Activated effector memory CD4-positive, alpha-beta T cell treated with Interleukin-2 at 50 U/mL for 16 hours (primary cell): ENCODE measurements at regions not wholly inside any gene's neighbourhood (a gene's known extent, or its start where the extent isn't known, plus 50 kb on each side); places are given as distances from the start of the nearest gene placed in this dataset.
"Not testable (repeated sequence)": the region's sequence is repeated elsewhere in the genome, so short reads cannot be mapped to it uniquely, and the experiment has no call there.

ENCODE experiments used
- DNase-seq: peaks from one replicate; pipeline ENCODE4 v3.0.0-alpha.2; 2020

DNA sequence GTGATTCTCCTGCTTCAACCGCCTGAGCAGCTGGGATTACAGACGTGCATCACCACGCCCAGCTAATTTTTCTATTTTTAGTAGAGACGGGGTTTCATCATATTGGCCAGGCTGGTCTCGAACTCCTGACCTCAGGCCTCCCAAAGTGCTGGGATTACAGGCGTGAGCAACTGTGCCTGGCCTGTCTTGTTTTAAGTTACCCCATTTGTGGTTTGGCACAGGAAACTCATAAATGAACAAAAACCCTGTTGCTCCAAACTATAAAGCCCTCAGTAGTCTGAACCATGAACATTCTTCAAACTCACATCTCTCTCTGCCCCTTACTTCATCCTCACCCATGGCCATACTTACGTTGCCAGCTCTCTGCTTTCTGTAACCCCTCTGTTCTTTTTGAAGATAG lies 61.7 kb downstream of the RHOU start:
- not testable (repeated sequence) for DNase-seq

GRCh38 chr1:228798035-228798434 lies 62.8 kb downstream of the RHOU start:
- DNase-seq, result no peak

GRCh38 chr1:228798548-228798947 lies 63.3 kb downstream of the RHOU start:
- no peak for DNase-seq

DNA sequence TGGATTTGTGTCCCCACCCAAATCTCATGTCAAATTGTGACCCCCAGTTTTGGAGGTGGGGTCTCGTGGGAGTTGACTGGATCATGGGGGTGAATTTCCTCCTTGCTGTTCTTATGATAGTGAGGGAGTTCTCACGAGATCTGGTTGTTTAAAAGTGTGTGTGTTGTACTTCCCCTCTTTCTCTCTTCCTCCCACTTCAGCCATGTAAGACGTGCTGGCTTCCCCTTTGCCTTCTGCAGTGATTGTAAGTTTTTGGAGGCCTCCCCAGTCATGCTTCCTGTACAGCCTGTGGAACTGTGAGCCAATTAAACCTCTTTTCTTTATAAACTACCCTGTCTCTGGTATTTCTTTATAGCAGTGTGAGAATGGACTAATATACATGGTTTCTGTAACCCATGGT lies 64.6 kb downstream of the RHOU start:
- no peak for DNase-seq

DNA sequence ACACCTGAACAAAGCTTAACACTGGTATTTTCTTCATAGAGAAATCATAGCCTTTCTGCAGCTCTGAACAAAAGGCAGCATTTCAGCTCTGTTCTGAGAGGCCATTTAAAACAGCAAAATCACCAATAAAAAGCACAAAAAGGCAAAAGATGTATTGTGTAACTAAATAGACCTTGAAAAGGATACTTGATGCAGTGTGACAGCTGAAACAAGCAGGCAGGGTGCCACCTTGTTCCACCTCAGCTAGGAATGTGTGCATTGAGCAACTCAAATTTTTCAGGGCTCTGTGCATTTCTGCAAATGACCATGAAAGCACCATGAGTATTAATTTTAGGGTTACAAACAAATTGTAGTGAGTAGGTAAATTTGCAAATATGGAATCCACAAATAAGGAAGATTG lies 65.8 kb downstream of the RHOU start:
- DNase-seq, result no peak

- DNase-seq, result no peak
These were observed 67.3 kb downstream of the RHOU start for GRCh38 chr1:228802386-228803220.

DNA sequence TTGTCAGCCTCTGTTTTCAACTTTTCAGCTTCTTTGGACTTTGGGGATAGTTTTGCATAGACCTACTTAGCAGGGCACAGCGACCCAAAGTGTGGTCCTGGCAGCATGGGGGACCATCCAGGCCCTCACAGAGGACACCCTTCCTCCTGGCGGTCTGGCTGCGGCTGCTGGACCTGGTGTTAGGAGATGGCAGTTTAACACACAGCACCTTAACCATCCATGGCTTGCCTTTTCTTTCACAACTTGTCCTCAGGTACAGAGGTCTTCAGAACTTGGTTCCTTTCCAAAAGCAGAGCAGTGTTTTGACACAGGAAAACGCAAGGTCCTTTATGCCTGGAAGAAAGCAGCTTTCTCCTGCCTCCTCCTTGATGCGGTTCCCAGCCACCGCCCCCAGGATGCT lies 68.1 kb downstream of the RHOU start:
- DNase-seq, result no peak

DNA sequence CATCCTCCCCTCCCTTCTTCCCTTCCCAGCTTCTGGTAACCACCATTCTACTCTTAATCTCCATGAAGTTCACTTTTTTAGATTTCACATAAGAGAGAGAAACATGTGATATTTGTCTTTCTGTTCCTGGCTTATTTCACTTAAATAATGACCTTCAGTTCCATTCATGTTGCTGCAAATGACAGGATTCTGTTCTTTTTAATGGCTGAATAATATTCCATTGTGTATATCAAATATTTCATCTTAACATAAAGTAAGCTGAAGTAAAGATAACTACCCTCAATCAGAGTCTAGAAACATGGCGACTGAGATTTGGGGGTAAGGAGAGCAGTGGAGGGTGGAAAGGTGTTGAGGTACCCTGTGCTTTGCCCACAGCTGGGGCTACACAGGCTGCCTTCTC lies 68.9 kb downstream of the RHOU start:
- DNase-seq, result no peak

DNA sequence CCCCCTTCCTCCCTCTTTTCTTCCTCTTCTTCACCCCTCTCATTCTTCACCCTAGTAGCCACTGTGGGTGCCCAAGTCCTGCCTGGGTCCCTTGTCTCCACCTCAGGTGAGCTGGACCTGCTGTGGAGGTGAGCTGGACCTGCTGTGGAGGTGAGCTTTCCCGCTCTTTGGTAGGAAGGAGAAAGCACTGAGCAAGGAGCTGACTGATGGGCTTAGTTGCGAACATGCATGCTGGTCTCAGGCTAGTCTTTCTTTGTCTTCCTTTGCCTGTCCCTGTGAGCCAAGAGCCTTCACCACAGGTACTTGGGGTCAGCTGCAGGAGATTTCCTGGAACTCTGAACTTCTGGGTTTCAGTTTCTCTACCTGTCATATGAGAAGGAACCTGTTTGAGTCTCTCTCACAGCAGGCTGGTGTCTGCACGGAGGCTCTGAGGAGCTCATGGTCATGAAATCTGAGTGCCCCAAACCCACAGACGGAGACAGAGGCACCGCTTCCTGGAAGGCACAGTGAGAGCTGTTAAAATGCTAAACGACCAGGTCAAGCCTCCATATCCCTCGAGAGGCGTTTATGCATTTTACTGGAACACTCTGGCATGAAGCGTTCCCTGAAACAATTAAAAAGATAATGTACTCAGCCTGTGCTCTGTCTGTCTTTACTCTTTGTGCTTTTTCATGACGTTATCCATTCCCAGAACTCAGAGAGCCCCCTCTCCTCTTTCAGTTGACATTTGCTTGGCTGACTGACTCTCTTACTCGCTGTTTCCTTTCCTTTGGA lies 69.5 kb downstream of the RHOU start:
- peak; percentile 18 for DNase-seq

DNA sequence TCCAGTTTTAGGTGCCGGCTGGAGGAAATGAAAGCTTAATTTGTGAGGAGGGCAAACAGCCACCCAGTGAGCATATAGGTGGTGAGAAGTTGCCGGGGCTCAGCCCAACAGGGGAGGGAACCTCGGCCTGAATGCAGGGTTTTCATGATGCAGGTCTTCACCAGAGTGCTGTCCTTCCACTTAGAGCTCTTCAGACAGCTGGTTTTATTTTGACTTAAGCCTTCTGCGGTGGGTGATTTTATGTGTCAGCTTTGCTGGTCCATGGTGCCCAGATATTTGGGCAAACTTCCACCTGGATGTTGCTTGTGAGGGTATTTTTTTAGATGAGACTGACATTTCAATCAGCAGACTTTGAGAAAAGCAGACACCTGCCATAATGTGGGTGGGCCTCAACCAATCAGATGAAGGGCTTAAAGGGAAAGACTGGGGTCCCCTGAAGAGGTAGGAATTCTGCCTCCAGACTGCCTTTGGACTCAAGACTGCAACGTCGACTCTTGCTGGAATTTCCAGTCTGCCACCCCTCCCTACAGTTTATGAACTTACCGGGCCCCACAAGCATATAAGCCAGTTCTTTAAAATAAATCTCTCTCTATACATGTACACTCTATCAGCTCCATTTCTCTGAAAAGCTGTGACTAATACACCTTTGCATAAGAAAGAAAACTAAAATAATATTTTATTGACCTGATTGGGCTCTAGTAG lies 72.8 kb downstream of the RHOU start:
- no peak for DNase-seq

DNA sequence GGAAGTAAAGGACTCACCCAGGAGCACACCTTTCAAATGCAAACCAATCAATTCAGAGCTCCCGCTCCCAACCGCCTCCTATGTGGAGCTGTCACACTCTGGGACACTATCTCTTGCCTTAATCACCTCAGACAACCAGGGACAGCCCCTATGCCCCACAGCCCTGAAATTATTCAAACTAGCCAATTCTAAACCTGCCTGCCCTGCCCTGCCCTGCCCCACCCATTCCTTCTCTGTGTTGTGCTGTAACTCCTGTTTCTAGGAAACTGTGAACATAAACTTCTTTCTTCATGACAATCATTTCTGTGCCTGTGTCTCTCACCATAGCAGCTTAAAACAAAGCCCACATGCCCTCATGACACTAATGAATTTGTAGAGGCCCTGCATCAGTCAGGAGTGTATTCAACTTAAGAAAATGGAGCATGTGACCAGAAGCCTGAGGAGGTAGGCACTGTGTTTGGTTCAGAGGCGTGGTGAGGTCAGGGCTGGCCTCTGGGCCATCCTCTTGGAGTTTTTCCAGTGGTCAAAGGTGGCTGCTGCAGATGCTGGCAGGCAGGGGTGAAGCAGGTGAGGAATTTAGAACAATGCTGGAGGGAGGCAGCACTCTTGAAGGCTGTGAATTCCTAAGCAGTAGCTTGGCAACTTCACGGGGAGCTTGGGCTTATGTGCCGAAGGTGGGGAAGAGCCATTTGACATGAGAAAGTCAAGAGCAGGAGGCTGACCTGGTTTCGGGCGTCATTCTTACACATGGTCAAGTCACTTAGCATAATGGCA lies 74.5 kb downstream of the RHOU start:
- no peak for DNase-seq

DNA sequence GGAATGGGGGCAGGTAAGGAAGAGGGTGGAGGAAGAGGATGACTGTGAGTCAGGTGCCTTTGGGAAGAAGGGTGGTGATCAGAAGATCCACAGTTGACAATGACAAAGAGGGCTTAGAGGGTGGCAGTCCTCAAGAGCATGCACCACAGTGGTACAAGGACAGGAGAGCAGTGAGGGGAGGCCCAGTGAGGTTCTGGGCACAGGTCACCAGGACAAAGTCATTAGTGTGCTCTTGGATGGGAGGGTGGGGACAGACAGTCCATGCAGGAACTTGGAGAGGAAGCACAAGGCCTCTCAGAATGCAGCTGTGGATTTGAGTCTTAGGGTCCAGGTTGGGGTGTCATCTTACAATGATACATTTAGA lies 75.1 kb downstream of the RHOU start:
- DNase-seq, result no peak

DNA sequence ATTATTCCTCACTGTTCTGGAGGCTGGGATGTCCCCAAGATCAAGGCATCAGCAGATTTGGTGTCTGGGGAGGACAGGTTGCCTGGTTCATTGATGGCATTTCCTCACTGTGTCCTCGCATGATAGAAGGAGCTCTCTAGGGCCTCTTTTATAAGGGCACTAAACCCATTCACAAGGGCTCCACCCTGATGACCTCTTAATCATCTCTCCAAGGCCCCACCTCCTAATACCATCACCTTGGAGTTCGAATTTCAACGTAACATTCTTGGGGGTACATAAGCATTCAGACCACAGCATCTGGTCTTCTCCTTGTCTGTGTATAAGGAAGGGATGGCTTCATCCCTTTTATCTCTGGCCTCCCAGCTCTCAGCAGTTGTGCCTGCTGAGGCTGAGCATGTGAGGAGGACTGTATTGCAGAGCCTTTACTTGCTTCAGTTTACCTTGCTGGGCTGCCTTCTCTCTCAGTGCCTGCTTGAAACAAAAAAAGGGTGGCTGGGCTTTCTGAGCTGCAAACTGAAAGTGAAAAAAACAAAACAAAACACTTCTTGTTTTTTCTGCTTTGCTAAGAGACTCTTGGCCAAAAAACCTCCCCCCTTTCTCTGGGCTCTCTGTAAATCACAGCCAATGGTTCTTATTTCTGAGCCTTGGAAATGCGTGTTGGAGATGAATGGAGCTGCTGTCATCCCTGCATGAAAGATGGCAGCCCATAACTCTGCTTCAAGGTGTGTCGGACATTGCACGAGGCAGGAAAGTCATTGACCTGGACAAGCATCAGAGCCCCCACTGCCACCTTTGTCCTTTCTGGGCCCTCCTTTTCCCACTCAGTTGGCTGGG lies 75.8 kb downstream of the RHOU start:
- no peak for DNase-seq

DNA sequence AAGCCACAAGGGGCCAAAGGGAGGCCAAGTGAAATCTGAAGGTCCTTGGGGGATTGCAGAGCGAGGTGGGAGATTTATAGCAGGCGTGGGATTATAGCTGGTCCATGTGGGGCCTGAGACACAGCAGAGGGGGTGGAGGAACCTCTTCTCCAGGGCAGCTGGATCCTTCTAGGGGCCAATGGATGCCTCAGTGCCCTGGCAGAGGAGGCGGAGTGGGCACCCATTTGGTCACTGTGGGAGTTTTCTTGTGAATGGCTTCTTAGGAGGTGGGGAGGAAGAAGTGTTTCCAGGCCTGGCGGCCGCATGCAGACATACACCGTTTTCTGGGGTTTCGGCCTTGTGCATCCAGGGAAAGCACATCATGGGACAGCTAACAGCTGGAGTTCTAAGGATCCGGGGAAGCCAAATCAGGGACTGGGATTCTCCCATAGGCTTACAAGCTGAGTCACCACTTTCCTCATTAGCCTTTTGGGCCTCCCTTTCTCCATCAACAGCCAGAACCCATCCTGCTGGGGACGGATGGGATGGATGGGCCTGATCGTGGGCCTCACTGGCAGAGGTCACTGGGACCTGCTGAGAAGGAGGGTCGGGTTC lies 76.5 kb downstream of the RHOU start:
- DNase-seq, result no peak

DNA sequence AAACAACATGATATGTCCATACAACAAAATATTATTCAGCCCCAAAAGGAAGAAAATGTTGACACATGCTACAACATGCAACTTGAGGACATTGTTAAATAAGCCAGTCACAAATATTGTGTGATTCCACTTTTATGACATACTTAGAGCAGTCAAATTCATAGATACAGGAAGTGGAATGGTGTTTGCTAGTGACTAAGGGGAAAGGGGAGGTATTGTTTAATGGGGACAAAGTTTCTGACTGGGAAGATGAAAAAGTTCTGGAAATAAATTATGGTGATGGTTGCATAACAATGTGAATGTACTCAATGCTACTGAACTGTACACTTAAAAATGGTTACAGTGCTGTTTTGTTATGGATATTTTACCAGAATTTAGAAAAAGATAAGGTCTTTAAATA lies 77.7 kb downstream of the RHOU start:
- DNase-seq, result no peak

DNA sequence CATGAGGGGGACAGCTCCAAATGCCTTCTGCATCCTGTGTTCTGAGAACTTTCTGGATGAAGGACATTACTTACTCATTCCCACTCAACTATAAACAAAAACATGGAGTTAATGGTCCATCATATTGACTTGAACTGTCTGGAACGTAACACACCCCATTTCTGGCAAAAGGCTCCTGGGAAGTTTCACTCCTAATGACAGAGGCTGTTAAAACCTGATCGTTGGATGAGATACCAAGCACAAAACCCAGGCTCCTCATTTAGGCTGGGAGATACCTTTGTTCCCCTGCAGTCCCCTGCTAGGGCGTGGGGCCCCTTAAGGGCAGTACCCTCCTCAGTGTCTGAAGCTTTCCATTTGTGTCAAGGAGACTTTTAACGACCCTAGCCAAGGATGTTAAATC lies 78.9 kb downstream of the RHOU start:
- no peak for DNase-seq

DNA sequence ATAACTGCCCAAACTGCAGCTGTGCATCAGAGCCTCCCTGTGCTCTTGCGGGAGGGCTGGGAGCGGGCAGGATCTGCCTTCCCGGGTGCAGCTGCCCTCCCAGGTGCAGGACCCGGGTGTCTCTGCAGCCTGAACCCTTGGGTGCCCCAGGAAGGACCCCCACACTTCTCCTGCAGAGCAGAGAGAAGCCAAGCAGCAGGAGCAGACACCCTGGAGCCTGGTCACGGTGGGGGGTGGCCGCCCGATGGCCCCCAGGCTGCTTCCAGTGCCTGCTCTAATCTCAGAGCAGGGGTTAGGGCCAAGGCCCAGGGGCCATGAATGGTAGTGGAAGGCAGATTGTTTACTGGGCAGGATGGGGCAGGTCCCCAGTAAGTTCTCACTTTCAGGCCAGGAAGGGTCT lies 83.0 kb downstream of the RHOU start:
- DNase-seq, result no peak

GRCh38 chr1:228818928-228819630 lies 83.8 kb downstream of the RHOU start:
- no peak for DNase-seq

DNA sequence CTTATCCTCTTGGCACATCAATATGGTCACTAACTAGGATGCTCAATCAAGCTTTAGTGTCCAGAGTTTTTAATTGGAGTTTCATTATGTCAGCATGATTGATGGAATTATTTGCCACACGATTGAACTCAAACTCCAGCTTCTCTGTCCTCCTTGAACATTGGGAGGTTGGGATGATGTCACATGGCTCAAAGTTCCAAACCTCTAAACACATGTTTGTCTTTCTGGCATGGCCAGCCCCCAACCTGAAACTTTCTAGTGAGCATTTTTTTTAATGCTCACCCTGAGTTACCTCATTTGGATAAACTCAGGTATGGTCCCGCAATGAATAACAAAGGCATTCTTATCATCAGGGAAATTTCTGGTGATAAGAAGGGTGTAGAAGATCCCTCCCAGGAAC lies 86.0 kb downstream of the RHOU start:
- no peak for DNase-seq

- no peak for DNase-seq
These were observed 87.9 kb downstream of the RHOU start for GRCh38 chr1:228823200-228823599.

DNA sequence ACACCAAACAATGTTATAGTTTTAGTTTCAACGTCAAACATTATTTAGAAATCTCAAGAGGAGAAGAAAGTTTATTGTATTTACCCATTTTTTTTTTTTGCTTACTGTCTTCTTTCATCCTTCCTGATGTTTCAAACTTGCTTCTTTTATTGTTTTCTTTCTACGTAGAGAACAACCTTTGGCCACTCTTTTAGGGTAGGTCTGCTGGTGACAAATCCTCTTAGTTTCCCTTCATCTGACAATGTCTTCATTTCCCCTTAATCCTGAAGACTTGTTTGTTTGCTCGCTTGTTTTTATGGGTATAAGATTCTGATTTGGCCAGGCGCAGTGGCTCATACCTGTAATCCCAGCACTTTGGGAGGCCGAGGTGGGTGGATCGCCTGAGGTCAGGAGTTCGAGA lies 89.1 kb downstream of the RHOU start:
- no peak for DNase-seq
